Activated gamma-delta T cell treated with anti-CD3 and anti-CD28 coated beads, Interleukin-2, amount 50 U/mL, for 16 hours (primary cell): ENCODE measurements at regions not wholly inside any gene's neighbourhood (a gene's known extent, or its start where the extent isn't known, plus 50 kb on each side); places are given as distances from the start of the nearest gene placed in this dataset.
"Not testable (repeated sequence)": the region's sequence is repeated elsewhere in the genome, so short reads cannot be mapped to it uniquely, and the experiment has no call there.

Experiments
- DNase-seq: peaks from one replicate; pipeline ENCODE4 v3.0.0-alpha.2; 2020; ENCODE audit warnings: low read depth

DNA sequence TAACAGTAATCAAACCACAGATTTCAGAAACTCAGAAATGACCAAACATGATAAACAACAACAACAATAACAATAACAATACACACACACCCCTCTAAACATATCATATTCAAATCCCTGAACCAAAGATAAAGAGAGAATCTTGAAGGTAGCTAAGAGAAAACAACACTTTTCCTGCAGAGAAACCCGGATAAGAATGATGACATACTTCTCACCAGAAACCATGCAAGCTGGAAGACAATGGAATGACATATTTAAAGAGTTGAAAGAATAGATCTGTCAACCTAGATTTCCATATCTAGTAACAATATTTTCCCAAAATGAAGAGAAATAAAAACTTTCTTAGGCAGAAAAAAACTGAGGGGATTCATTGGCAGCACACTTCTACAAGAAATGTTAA is 138.1 kb downstream of the LIG4 start:
- no peak for DNase-seq

DNA sequence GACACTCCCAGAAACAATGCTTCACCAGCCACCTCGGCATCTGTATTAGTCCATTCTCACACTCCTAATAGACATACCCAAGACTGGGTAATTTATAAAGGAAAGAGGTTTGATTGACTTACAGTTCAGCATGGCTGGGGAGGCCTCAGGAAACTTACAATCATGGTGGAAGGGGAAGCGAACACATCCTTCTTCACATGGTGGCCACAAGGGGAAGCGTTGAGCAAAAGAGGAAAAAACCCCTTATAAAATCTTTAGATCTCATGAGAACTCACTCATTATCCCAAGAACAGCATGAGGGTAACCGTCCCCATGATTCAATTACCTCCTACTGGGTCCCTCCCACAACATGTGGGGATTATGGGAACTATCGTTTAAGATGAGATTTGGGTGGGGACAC is 140.9 kb downstream of the LIG4 start:
- DNase-seq = not testable (repeated sequence)

DNA sequence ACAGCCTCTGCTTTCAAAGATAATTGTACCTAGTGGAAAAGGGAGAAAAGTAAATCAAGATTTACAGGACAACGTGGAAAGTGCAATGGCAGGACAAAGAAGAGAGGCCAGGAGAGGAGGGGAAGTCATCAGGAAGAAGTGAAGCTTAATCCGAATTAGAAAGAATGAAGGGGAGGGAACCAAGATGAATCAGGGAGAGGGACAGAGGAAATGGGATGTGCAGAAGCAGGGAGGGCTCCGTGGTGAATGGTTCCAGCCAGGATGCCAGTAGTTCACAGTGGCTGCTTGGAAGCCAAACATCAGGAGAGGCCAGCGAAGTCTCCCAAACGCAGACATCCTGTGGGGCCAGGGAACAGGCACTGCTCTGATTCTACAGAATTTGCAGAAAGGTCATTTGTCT is 144.4 kb downstream of the LIG4 start:
- DNase-seq = no peak

DNA sequence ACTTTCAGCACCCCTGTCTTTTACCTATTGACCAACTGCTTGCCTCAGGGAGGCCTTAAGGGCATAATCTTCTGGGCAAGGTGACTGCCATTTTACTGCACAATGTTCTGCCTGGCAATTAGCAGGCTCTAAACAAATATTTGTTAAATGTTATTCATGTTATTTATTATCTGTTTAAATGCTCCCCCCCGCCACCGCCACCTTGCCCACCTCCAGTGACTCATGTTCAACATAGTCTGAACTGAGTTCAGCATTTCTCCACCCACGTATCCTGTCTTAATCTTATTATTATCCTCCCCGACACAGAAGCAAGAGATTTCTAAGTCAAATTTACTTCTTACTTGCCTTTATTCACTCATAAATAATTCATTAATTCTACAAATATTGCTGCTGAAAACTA is 144.8 kb downstream of the LIG4 start:
- no peak for DNase-seq

DNA sequence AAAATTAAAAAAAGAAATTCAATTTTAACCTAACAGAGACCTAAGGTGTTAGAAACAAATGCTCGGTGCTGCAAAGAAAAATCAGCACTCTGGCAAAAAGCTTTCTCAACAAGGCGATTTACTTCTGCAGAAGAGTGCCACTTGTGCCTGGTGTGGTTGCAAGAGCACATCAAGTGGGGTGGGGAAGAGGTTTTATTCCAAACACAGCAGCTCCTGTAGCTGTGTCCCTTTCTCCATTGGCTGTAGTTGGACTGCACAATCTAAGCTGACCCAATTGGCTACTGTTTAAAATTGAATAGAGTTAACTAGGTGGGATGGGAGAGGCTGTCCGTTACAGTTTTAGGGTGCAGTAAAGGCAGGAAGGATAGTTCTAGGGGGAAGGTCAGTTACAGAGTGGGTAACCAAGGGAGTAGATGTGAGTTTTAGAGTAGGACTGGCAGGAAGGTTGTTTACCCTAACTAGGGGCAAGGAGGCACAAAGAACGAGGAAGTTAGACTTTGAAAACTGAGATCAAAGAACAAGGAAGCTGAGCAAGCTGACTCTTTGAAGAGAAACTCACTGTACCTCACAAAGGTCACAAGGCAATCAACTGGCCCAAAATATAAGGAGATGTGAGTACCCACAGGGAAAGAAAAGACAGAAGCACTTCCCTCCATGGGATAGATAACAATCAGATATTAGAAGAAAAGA is 145.7 kb downstream of the LIG4 start:
- no peak for DNase-seq

DNA sequence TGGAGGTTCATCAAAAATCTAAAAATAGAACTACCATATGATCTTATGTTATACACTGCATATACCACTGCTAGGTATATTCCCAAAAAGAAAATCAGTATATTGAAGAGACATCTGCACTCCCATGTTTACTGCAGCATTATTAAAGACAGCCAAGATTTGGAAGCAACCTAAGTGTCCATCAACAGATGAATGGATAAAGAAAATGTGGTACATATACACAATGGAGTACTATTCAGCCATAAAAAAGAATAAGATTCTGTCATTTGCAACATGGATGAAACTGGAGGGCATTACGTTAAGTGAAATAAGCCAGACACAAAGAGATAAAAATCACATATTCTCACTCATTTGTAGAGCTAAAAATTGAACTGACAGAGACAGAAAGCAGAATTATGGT is 151.0 kb downstream of the LIG4 start:
- DNase-seq = not testable (repeated sequence)

DNA sequence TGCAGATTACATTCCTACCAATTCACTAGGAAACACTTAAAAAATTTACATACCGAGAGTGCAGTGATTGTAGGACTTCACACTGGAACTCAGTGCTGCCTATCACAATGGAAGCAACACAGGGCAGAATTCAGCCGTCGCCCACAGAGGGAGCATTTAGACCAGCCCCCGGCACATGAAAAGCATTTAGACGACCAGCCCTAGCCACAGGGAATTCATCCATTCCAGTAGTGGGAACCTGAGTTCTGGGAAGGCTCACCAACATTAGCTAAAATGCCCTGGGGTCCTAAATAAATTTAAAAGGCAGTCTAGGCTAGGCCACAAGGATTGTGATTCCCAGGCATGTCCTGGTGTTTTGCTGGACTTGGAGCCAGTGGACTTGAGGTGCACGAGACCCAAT is 155.2 kb downstream of the LIG4 start:
- DNase-seq = no peak

DNA sequence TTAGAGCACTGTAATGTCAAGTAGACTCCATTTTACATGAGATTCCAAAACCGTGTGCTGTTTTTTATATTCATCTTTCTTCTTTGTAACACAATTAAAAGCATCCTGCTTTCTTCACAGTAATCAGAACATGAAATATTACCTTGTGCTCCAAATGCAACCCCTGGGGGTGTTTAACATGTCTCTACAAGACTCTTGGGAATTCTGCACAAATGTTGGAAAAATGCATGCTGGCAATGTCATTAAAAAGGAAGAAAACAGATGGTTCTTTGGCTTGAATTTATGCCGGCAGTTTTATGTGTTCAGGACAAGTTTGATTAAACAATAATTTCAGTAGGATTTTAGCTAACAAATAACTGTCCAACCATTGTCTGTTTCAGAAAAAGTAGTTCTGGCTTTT is 159.1 kb downstream of the LIG4 start:
- DNase-seq = no peak

DNA sequence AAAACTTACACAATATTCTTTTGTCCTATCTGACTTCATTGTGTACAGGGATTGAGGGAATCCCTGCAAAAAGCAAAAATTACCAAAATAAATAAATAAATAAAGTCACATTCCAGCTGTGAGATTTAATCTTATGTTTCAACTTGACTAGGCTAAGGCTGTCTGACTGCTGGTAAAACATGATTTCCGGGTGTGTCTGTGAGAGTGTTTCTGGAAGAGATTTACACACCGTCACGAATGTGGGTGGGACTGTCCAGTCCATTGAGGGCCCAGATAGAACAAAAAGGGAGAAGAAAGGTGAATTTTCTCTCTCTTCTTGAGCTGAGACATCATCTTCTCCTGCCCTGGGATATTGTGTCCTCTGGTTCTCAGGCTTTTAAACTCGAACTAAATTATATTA is 166.1 kb downstream of the LIG4 start:
- no peak for DNase-seq

DNA sequence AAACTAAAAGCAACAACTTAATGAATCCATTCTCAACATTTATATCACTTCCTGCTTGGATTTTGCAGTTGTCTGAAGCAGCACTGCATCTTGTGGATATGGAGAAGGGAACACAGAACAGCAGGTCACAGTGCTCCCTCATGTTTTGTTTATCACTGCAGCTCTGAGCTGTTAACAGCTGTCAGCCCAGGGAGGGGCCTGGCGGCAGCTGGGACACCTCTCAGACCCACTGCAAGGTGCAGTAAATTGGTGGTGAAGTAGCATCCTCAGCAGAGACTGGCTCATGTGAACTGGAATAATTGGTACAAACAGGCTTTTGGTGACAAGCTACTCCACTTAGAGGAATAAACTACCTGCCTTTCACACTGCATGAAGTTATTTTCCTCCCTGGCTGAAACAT is 170.4 kb downstream of the LIG4 start:
- no peak for DNase-seq

DNA sequence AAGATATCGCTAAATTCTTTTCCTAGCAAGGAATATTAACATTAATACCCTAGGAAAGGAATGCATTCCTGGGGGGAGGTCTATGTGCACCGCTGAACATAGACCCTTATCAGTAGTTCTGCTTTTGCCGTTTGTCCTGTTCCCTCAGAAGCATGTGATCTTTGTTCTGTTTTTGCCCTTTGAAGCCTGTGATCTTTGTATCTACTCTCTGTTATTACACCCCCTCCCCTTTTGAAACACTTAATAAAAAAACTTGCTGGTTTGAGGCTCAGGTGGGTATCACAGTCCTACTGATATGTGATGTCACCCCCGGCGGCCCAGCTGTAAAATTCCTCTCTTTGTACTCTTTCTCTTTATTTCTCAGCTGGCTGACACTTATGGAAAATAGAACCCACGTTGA is 172.5 kb downstream of the LIG4 start:
- not testable (repeated sequence) for DNase-seq

DNA sequence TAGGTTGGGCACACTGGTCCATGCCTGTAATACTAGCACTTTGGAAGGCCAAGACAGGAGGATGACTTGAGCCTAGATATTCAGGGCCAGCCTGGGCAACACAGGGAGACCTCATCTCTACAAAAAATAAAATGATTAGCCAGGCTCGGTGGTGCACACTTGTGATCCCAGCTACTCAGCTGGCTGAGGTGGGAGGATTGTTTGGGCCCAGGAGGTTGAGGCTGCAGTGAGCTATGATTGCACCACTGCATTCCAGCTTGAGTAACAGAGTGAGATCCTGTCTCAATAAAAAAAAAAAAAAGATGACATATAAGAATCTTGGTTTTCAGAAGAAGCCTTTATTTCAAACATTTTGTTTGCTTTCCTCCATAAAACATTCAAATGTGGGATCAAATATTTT is 178.0 kb downstream of the LIG4 start:
- DNase-seq = no peak

DNA sequence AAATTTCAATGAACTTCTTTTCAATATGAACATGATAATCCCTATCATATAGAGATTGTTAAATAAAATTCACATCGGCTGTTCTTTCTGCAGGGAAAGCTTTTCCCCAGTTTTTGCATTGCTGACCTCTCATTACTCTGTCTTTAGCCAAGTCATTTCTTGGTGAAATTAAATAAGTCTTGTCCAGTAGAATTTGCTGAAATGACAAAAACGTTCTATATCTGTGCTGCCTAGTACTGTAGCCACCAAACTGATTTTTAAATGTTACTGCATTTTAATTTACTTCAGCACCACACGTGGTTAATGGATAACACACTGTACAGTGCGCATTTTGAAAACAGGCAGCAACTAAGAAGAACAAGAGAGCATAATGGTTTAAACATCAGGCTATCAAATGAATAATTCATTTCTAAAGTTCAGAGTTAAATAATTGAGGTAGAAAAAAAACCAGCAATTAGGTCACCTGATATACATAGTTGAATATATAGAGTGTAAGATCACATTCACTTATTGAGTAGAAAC is 178.9 kb downstream of the LIG4 start:
- DNase-seq = no peak

DNA sequence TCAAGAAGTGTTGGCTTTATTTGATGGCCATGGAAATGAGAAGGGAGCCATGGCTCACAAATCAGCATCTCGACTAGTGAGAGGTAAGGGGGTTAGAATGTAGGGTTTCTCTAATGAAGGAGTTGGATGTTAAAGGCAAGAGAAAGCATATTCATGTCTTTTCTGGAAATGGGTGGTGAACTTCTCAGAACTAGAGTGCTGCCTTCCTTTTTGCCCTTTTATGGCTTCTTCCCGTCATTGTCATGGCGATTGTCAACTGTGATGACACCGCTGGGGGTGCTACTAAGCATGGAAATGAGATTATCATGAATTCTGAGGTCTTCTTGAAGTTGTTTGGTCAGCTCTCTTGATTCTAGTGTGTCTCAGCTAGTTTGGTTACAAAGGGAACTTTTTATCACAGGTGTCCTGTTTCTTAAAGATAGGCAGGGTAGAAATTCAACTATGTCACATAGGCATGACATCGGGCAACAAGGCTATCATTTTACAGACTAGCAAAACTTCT is 180.4 kb downstream of the LIG4 start:
- DNase-seq = no peak

DNA sequence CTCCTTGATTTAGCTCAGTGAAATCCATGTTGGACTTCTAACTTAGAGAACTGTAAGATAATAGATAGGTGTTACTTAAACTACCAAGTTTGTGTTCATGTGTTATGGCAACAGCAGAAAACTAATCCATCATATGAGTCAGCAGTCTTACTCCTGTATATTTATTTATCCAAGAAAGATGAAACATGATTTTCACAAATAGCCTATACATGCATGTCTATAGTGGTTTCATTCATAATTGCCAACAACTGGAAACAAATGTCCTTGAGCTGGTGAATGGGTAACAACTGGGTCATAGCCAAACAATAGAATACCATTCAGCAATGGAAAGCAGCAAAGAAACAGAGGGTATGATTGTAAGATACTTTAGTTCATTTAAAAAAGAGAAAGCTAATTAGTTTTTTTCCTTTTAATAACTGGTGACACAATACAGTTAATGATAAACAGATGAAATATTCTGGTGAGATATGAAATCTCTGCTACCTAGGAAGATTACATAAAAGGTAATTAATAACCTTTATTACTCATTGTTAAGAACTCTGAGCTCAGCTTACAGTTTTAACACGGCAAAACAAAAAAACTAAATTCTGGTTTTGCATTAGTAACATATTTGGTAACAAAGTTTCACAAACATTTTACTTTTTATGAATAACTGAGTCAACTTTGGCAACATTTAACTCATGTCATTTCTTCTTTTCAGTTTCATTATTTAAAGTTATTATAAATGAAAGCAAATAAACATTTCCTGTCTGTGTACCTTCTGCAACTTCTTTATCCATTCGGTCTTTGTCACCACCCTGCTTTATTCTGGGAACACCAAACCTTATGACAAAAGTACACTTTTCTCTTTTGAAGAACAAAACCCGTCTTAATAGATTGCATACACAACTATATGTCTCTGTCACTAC is 181.3 kb downstream of the LIG4 start:
- DNase-seq = no peak

DNA sequence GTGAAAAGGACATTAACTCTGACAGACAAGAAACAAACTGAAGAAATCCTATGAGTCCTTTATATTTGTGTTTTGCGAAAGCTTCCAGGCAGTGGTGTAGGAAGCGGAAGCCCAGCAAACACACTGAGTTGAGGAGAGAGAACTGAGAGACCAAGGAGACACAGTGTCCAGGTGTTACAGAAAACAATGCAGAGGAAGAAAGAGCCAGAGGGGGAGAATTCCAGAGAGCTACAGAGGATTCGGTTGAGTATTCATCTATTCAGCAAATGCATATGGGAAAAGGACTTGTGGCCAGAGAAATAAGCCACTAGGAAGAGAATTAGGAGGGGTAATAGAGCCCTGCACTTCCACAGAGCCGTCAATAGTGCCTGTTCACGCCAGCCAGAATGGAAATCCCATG is 183.5 kb downstream of the LIG4 start:
- no peak for DNase-seq

DNA sequence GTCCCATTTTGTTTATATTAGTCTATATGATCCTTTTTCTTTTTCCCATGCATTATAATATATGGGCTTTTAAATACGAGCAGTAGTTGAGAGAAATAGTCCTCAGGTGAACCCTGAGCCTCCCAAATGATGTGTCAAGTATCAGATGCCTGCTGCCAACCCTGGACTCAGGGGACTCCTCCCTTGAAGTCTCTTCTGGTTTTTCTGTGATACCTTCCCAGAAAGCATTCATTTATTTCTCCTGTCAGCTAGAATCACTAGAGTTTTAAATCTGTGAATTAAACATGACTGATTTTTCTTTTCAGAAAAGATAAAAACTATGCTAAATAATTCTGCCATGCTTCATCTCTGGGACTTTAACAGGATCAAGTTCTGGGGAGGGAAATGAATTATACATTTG is 184.6 kb downstream of the LIG4 start:
- no peak for DNase-seq

DNA sequence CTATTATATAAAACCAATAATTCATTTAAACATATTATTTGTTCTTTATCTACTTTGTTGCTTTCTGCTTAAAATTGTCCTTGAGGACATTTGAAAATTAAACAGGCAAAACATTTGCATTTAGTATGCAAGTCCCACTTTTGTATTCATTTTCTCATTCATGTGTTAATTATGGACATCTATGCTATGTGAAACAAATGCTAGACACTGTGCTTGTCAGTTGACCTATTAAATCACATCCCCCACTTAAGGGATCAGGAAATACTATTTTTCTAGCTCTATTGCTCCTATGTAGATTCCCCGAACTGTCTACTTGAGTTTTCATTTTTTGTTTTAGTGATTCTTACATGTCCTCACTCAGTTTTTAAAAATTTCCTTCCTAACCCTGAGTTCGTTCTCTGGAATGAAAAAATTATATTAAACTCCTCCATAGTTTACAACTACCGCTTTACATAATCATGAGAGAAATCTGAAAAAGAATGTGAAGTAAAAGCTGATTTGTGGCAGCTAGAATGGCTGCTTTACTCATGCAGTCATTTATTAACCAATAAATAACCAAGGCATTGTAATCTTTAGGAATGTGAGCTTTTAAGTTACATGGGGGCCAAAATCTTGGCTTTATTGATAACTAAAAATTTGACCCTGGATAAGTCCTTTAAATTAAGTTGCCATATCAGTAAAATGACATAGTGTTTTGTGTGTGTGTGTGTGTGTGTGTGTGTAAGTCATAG is 188.5 kb downstream of the LIG4 start:
- DNase-seq = no peak

DNA sequence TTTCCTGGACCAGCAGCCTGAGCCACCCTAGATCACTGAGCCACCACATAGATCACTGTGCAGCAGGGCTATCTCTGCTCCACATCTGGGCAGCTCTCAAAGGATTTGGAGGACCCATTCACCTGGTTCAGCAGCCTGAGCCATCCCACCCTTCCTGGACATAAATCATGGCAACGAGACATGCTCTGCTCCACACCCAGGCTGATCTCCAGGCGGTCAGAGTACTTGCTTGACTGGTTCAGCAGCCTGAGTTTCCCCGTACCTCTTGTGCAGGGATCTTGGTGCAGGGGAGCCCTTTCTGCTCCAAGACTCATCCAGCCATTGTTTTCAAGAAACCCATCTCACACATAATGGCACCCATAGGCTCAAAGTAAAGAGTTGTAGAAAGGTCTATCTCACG is 195.3 kb downstream of the LIG4 start:
- no peak for DNase-seq

DNA sequence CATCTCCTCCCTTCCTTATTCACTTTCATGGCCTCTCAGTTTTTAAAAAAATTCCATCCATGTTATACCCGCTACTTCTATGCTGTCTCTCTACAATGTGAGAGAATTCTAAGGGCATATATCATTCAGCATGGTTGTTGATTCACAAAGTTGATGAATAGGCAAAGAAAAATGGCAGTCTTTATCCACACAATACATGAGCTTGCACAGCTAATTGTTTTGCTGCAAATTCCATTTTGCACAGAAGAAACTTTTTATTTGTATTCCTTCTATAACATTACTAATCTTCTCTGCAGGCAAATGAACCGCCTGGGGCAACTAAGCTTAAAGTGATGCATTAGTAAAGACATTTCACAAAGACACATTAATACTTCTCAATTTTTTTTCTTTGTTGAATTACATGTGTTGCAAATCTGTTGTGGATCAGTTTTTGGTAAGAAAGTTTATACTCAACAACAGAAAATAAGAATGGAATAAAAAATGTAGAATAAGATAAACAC is 196.9 kb downstream of the LIG4 start:
- no peak for DNase-seq

DNA sequence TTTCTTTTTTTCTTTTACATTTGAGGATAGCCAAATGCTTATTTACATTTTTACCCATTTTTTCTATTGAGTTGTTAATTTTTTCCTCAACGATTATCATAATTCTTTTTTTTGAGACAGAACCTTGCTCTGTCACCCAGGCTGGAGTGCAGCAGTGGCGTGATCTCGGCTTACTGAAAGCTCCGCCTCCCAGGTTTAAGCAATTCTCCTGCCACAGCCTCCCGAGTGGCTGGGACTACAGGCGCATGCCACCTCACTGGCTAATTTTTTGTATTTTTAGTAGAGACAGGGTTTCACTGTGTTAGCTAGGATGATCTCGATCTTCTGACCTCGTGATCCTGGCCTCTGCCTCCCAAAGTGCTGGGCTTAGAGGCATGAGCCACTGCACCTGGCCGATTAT is 208.7 kb downstream of the LIG4 start:
- no peak for DNase-seq

DNA sequence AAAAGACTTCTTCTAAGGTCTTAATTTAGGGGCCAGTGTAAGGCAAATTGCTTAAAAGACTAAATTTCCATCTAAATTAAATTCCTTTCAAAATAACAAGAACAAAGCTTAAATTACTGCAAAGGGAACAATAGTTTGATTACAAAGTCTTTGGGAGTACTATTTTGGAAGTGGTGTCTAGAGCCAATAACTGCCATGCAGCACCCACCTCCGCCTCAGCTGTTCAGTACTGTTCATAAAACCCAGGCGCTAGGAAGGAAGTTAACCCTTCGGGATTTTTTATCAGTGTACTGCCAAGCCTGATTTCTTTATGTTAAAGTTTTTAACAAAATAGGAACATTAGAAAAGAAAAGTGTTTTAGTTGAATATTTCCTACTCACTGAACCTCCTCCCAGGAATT is 210.1 kb downstream of the LIG4 start:
- DNase-seq = no peak
